GM23338 (cell line): ENCODE measurements at regions not wholly inside any gene's neighbourhood (a gene's known extent, or its start where the extent isn't known, plus 50 kb on each side); places are given as distances from the start of the nearest gene placed in this dataset.

Experiments used
- ATAC-seq: fragments of 200-7000 bp; cut with Tn5 transposase; 3 replicates; pipeline ENCODE4 v1.9.1; 2020
- DNase-seq: peaks from one replicate; pipeline ENCODE4 v3.0.0-alpha.2; 2015; ENCODE audit warnings: low spot score
- H2AFZ ChIP-seq: fragments of 200-600 bp; sonication (generic); 2 replicates; pipeline ENCODE4 v1.8.0; 2016; ENCODE audit warnings: antibody characterized with exemption, mild to moderate bottlenecking, moderate library complexity
- H3F3A ChIP-seq: fragments of 200-600 bp; sonication (generic); replicated peaks from 2 replicates; pipeline ENCODE4 v1.8.0; 2017; ENCODE audit warnings: antibody characterized with exemption, mixed run types, low read depth
- H3K27ac ChIP-seq: fragments of 200-600 bp; sonication (generic); 2 replicates; pipeline ENCODE4 v1.6.1; 2016; ENCODE audit warnings: low read depth
- H3K27me3 ChIP-seq: fragments of 200-600 bp; sonication (generic); 2 replicates; pipeline ENCODE4 v1.8.0; 2016; ENCODE audit warnings: mild to moderate bottlenecking, mixed run types, moderate library complexity; ENCODE audit not compliant: insufficient read depth
- H3K36me3 ChIP-seq: fragments of 200-600 bp; sonication (generic); 2 replicates; pipeline ENCODE4 v1.8.0; 2016; ENCODE audit warnings: mild to moderate bottlenecking; ENCODE audit not compliant: insufficient read depth
- H3K4me1 ChIP-seq: fragments of 200-600 bp; sonication (generic); 2 replicates; pipeline ENCODE4 v1.8.0; 2016; ENCODE audit warnings: mild to moderate bottlenecking, moderate library complexity; ENCODE audit not compliant: insufficient read depth
- H3K4me2 ChIP-seq: fragments of 200-600 bp; sonication (generic); 2 replicates; pipeline ENCODE4 v1.7.1; 2017; ENCODE audit warnings: mixed run types
- H3K4me3 ChIP-seq: fragments of 200-600 bp; sonication (generic); 2 replicates; pipeline ENCODE4 v1.6.1; 2016; ENCODE audit warnings: mixed run types
- H3K79me2 ChIP-seq: fragments of 200-600 bp; sonication (generic); replicated peaks from 2 replicates; pipeline ENCODE4 v1.8.0; 2017; ENCODE audit warnings: mild to moderate bottlenecking; ENCODE audit not compliant: insufficient read depth
- H3K9me2 ChIP-seq: fragments of 200-600 bp; sonication (generic); 2 replicates; pipeline ENCODE4 v1.8.0; 2017; ENCODE audit not compliant: insufficient read depth
- H4K20me1 ChIP-seq: fragments of 200-600 bp; sonication (generic); replicated peaks from 2 replicates; pipeline ENCODE4 v1.8.0; 2017; ENCODE audit warnings: mild to moderate bottlenecking; ENCODE audit not compliant: insufficient read depth
- H3K27ac Mint-ChIP-seq: 2 replicates; pipeline ENCODE4 v1.8.0; 2020; ENCODE audit warnings: inconsistent platforms, mild to moderate bottlenecking, moderate library complexity, mixed read lengths
- H3K27me3 Mint-ChIP-seq: 3 replicates; pipeline ENCODE4 v1.8.0; 2022; ENCODE audit warnings: low read depth, mild to moderate bottlenecking, moderate library complexity, mixed read lengths, inconsistent platforms; ENCODE audit not compliant: insufficient read depth, poor library complexity
- H3K36me3 Mint-ChIP-seq: 3 replicates; pipeline ENCODE4 v1.8.0; 2021; ENCODE audit warnings: low read depth, mild to moderate bottlenecking, inconsistent platforms, moderate library complexity, mixed read lengths
- H3K4me1 Mint-ChIP-seq: 3 replicates; pipeline ENCODE4 v1.8.0; 2020; ENCODE audit warnings: mild to moderate bottlenecking, inconsistent platforms, mixed read lengths
- H3K4me3 Mint-ChIP-seq: 3 replicates; pipeline ENCODE4 v1.8.0; 2021; ENCODE audit warnings: moderate library complexity, mild to moderate bottlenecking, inconsistent platforms, mixed read lengths
- H3K9me3 Mint-ChIP-seq: 3 replicates; pipeline ENCODE4 v1.8.0; 2020; ENCODE audit warnings: moderate library complexity, mild to moderate bottlenecking, inconsistent platforms, mixed read lengths
- CREB1 ChIP-seq: fragments of 250-450 bp; sonication (Bioruptor Pico); IDR thresholded peaks from 2 replicates; pipeline ENCODE4 v1.5.0; 2020; ENCODE audit warnings: low read depth, mild to moderate bottlenecking, moderate library complexity
- EZH2 ChIP-seq: fragments of 200-600 bp; sonication (generic); IDR thresholded peaks from one replicate; pipeline ENCODE4 v1.8.0; 2017; ENCODE audit warnings: antibody characterized with exemption, mild to moderate bottlenecking, low read depth; ENCODE audit not compliant: unreplicated experiment
- EZH2phosphoT487 ChIP-seq: fragments of 200-600 bp; sonication (generic); IDR thresholded peaks from one replicate; pipeline ENCODE4 v1.8.1; 2018; ENCODE audit warnings: antibody characterized with exemption; ENCODE audit not compliant: unreplicated experiment
- NANOG ChIP-seq: IDR thresholded peaks from 2 replicates; pipeline ENCODE4 v1.6.1; 2016; ENCODE audit warnings: antibody characterized with exemption, borderline replicate concordance
- REST ChIP-seq: IDR thresholded peaks from one replicate; pipeline ENCODE4 v1.6.1; 2018; ENCODE audit warnings: antibody characterized with exemption; ENCODE audit not compliant: unreplicated experiment
- STAT1 ChIP-seq: IDR thresholded peaks from one replicate; pipeline ENCODE4 v1.6.1; 2016; ENCODE audit warnings: antibody characterized with exemption; ENCODE audit not compliant: unreplicated experiment
- ZNF114 ChIP-seq: fragments of 250-450 bp; sonication (Bioruptor Pico); IDR thresholded peaks from 2 replicates; pipeline ENCODE4 v1.5.0; 2020; ENCODE audit warnings: mild to moderate bottlenecking, moderate library complexity
- ZNF331 ChIP-seq: fragments of 250-450 bp; sonication (Bioruptor Pico); IDR thresholded peaks from 2 replicates; pipeline ENCODE4 v1.5.0; 2020; ENCODE audit warnings: low read depth, mild to moderate bottlenecking, moderate library complexity
- TF ChIP-seq, protein P1 (sequence below), 2 experiments: fragments of 200-600 bp in 1 of 2; sonication (generic) in 1 of 2; conservative IDR thresholded peaks; 2 replicates each; pipeline versions ENCODE4 v1.5.1 to v1.6.1; 2016 to 2017; ENCODE audit warnings: antibody characterized with exemption in 2 of 2, low read depth in 2 of 2, mild to moderate bottlenecking in 2 of 2, moderate library complexity in 1 of 2

- TF ChIP-seq REST (no peak), ZNF114 (CRISPR knock-in tag) (no peak)
Measured at GRCh38 chr1:82640352-82640751, 839.6 kb downstream of the ADGRL2 start (continued).

DNA sequence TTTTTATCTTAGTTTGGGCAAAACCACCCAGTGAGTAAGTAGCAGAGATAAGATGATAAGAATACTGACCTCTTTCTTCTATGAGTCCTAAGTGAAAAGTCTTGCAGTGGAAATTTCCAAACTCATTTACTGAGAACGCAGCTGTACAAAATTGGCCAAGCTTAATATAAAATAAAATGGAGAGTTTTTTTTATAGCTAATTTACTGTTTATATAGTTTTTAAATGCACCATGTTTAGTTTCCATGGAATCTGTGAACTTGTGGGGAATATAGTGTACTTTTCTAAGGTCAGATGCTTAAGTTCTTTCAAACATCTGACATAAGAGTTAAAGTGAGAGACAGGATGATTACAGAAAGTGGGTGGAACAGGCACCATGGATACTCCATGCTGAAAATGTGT, 833.5 kb downstream of the ADGRL2 start:
- no peaks in the 10 kb centered on the region for H3K36me3 Mint-ChIP-seq
- H3K4me3 ChIP-seq = no peak overlapping the region
- H3K27ac Mint-ChIP-seq = no peak overlapping the region; the same call in 1 of the 2 replicates
- TF ChIP-seq ZNF114 (CRISPR knock-in tag) (no peak), EZH2 (no peak), EZH2phosphoT487 (no peak)
- H3K27ac ChIP-seq = no peak overlapping the region
- no peaks in the 10 kb centered on the region for H4K20me1 ChIP-seq
- H3F3A ChIP-seq = no peaks in the 10 kb centered on the region
- H3K4me2 ChIP-seq = no peak overlapping the region
- no peaks in the 10 kb centered on the region for H3K79me2 ChIP-seq
- H3K9me2 ChIP-seq = no peaks in the 10 kb centered on the region; the same call in 1 of the 2 replicates
- no peaks in the 10 kb centered on the region for H3K4me1 ChIP-seq
- no peak for ATAC-seq
- no peak for DNase-seq
- H2AFZ ChIP-seq = no peak overlapping the region
- no peaks in the 10 kb centered on the region; the same call in 2 of the 3 replicates for H3K9me3 Mint-ChIP-seq
- no peaks in the 10 kb centered on the region for H3K36me3 ChIP-seq
- peaks cover 3% of the 10 kb centered on the region; the same call in 2 of the 3 replicates for H3K4me1 Mint-ChIP-seq
- no peaks in the 10 kb centered on the region for H3K27me3 ChIP-seq
- no peaks in the 10 kb centered on the region for H3K27me3 Mint-ChIP-seq
- no peak overlapping the region for H3K4me3 Mint-ChIP-seq

GRCh38 chr1:82632155-82632554, 831.4 kb downstream of the ADGRL2 start:
- Mint-ChIP-seq H3K9me3 (no peaks in the 10 kb centered on the region; the same call in 1 of the 3 replicates), H3K27ac (no peak overlapping the region), H3K4me3 (no peak overlapping the region), H3K4me1 (peaks cover 3% of the 10 kb centered on the region; the same call in 2 of the 3 replicates), H3K36me3 (no peaks in the 10 kb centered on the region), H3K27me3 (no peaks in the 10 kb centered on the region)
- H3K4me2 ChIP-seq = no peak overlapping the region
- ATAC-seq = no peak
- H2AFZ ChIP-seq = no peak overlapping the region
- no peak overlapping the region for H3K27ac ChIP-seq
- H3F3A ChIP-seq = no peaks in the 10 kb centered on the region
- H3K4me1 ChIP-seq = no peaks in the 10 kb centered on the region
- H3K4me3 ChIP-seq = no peak overlapping the region
- no peaks in the 10 kb centered on the region for H3K27me3 ChIP-seq
- no peaks in the 10 kb centered on the region for H4K20me1 ChIP-seq
- no peaks in the 10 kb centered on the region for H3K36me3 ChIP-seq
- H3K79me2 ChIP-seq = no peaks in the 10 kb centered on the region
- H3K9me2 ChIP-seq = no peaks in the 10 kb centered on the region; the same call in 1 of the 2 replicates
- DNase-seq = no peak
- no peak for TF ChIP-seq EZH2phosphoT487
- no peak for TF ChIP-seq CREB1
- no peak for TF ChIP-seq NANOG
- TF ChIP-seq, protein P1, sequence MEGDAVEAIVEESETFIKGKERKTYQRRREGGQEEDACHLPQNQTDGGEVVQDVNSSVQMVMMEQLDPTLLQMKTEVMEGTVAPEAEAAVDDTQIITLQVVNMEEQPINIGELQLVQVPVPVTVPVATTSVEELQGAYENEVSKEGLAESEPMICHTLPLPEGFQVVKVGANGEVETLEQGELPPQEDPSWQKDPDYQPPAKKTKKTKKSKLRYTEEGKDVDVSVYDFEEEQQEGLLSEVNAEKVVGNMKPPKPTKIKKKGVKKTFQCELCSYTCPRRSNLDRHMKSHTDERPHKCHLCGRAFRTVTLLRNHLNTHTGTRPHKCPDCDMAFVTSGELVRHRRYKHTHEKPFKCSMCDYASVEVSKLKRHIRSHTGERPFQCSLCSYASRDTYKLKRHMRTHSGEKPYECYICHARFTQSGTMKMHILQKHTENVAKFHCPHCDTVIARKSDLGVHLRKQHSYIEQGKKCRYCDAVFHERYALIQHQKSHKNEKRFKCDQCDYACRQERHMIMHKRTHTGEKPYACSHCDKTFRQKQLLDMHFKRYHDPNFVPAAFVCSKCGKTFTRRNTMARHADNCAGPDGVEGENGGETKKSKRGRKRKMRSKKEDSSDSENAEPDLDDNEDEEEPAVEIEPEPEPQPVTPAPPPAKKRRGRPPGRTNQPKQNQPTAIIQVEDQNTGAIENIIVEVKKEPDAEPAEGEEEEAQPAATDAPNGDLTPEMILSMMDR (conservative IDR thresholded peaks at IDR 0.05; ENCODE audit: low read depth in 2 of 2) = no peak
- TF ChIP-seq ZNF331 = no peak
- TF ChIP-seq EZH2 = no peak
- no peak for TF ChIP-seq STAT1
